ENCODE measurements at regions not wholly inside any gene's neighbourhood (a gene's known extent, or its start where the extent isn't known, plus 50 kb on each side); places are given as distances from the start of the nearest gene placed in this dataset.

DNA sequence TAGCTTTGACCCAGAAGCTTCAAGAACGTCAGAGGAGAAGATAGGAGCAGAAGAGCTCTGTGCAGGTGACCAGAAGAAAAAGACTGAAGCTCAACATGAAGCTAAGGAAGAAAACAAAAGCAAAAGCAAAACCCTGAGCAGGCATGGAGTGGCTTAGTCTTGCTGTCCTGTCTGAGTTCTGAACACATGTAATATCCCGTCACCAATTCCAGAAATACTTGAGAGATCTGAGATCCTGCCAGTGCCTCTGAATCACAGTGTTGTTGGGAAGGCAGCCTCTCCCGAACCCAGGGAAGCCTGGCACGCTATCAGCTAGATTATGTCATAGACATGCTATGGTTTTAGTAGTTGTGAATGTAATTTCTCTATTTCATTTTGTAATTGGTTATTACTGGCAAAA, 235.7 kb downstream of the ICE1 start:
- no peak for TF ChIP-seq EZH2phosphoT487 (IDR thresholded peaks at IDR 0.05; ENCODE audit: insufficient read depth, low read depth)
- TF ChIP-seq EZH2 (IDR thresholded peaks at IDR 0.05; ENCODE audit: insufficient read depth, poor library complexity, severe bottlenecking), result no peak

Data from GM23248 (cell line).